BE2C (cell line): ENCODE measurements at regions not wholly inside any gene's neighbourhood (a gene's known extent, or its start where the extent isn't known, plus 50 kb on each side); places are given as distances from the start of the nearest gene placed in this dataset.

ENCODE experiments used
- DNase-seq: peaks from one replicate; pipeline ENCODE4 v3.0.0-alpha.2; 2020
- H3K27me3 ChIP-seq: fragments of 250-450 bp; sonication (Bioruptor Pico); 2 replicates; pipeline ENCODE4 v1.5.1; 2020; ENCODE audit warnings: mild to moderate bottlenecking
- H3K36me3 ChIP-seq: fragments of 250-450 bp; sonication (Bioruptor Pico); 2 replicates; pipeline ENCODE4 v1.5.1; 2020; ENCODE audit warnings: mild to moderate bottlenecking
- H3K4me1 ChIP-seq: fragments of 250-450 bp; sonication (Bioruptor Pico); 2 replicates; pipeline ENCODE4 v1.5.1; 2020
- H3K4me3 ChIP-seq: 2 replicates; pipeline ENCODE4 v1.5.1; 2011; ENCODE audit warnings: low read depth, low read length
- H3K9me3 ChIP-seq: fragments of 250-450 bp; sonication (Bioruptor Pico); 2 replicates; pipeline ENCODE4 v1.5.1; 2020
- TF ChIP-seq, protein P1 (sequence below): IDR thresholded peaks from 2 replicates; pipeline ENCODE4 v1.5.1; 2012; ENCODE audit warnings: mild to moderate bottlenecking, low read depth, low read length

DNA sequence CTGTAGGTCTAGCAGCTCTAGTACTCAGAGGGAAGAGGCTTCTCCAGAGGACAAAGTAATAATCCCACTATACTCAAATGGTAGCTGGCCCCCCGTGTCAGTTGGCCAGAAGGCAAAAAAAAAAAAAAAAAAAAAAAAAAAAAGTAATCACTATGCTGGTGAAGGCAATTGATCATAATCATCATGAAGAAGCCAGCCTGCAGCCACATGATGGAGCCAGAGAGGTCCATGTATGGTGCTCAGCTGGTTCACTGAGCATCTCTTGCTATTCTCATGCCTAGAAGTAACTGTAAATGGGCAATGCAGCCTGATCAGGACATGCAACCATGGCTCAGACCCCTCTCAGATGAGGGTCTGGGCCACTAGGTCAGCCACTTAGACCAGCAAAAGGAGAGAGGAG lies 378.8 kb downstream of the MED13L start:
- H3K27me3 ChIP-seq: peaks cover 21% of the 10 kb centered on the region
- TF ChIP-seq, protein P1, sequence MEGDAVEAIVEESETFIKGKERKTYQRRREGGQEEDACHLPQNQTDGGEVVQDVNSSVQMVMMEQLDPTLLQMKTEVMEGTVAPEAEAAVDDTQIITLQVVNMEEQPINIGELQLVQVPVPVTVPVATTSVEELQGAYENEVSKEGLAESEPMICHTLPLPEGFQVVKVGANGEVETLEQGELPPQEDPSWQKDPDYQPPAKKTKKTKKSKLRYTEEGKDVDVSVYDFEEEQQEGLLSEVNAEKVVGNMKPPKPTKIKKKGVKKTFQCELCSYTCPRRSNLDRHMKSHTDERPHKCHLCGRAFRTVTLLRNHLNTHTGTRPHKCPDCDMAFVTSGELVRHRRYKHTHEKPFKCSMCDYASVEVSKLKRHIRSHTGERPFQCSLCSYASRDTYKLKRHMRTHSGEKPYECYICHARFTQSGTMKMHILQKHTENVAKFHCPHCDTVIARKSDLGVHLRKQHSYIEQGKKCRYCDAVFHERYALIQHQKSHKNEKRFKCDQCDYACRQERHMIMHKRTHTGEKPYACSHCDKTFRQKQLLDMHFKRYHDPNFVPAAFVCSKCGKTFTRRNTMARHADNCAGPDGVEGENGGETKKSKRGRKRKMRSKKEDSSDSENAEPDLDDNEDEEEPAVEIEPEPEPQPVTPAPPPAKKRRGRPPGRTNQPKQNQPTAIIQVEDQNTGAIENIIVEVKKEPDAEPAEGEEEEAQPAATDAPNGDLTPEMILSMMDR: peak; percentile 21; the same call in 1 of the 2 replicates
- DNase-seq: no peak
- H3K4me1 ChIP-seq: no peaks in the 10 kb centered on the region
- H3K4me3 ChIP-seq: no peak overlapping the region
- no peaks in the 10 kb centered on the region for H3K9me3 ChIP-seq
- no peaks in the 10 kb centered on the region for H3K36me3 ChIP-seq

DNA sequence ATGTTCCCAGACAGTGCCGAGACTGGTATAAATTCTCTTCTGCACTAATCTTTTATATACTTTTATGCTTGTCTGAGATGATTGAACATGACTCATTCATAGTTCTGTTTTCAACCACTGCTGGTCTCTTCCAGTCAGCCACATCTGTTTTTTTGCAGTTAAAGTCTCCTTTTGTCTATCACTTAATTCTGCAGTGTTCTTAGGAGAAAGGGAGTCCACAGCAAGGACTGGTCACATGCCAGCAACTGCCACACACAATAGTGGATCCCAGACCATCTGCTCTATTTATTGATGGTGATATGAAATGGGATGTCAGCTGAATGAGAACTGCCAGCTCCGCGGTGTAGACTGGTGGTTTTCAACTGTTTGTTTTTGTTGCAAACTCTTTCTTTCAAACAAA lies 379.8 kb downstream of the MED13L start:
- TF ChIP-seq, protein P1: no peak
- no peaks in the 10 kb centered on the region for H3K9me3 ChIP-seq
- no peak overlapping the region for H3K4me3 ChIP-seq
- DNase-seq: no peak
- H3K27me3 ChIP-seq: peaks cover 15% of the 10 kb centered on the region
- H3K4me1 ChIP-seq: no peaks in the 10 kb centered on the region
- H3K36me3 ChIP-seq: no peaks in the 10 kb centered on the region

DNA sequence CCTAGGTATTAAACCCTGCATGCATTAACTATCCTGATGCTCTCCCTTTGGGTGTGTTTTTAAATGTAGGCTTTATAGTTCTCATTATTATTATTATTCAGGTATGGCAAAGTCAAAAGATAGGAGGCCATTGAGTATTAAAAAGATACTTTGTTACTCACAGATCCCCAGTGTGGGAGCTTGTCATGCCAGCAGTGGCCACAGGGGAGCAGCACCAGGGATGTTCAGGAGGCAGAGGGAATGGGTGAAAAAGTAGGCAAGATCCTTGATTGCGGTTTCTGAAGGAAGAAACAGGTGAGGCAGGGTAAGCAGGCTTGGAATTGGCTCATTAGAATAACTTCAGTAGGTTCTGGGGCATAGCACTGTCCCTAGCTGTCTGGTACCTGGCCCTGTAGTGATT lies 382.2 kb downstream of the MED13L start:
- Histone ChIP-seq H3K4me3 (no peak overlapping the region), H3K27me3 (peaks cover 8% of the 10 kb centered on the region), H3K9me3 (no peaks in the 10 kb centered on the region), H3K36me3 (no peaks in the 10 kb centered on the region), H3K4me1 (no peaks in the 10 kb centered on the region)
- peak; percentile 16 for DNase-seq
- TF ChIP-seq, protein P1: peak; percentile 56

DNA sequence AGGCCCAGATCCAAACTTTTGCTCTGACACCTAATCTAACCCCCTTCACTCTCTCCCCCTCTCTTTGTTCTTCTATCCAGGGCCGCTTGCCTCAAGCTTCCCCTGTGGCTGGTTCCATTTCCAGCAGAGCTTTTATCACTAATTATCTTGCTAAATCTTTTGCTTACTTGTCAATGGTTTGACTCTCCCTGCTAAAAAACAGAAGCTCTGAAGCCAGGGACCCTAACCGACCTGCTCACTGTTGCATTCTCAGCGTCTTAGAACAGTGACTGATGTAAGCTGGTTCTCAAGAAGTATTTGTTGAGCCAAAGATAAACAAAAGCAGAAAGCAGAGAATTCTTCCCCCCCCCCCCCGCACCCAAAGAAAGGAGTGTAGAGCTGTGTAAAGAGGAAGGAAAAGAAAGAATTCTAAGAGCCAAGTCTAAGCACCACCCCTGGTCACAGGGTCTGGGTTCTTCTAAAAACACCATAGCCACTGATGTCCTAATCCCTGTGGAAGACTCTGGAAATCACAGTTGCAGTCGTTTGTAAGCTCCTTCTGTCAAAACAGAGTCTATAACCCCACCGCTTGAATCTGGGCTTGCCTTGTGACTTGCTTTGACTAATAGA lies 385.8 kb downstream of the MED13L start:
- TF ChIP-seq, protein P1: no peak
- H3K4me1 ChIP-seq: no peaks in the 10 kb centered on the region
- no peak overlapping the region for H3K4me3 ChIP-seq
- H3K36me3 ChIP-seq: no peaks in the 10 kb centered on the region
- no peak for DNase-seq
- no peaks in the 10 kb centered on the region for H3K27me3 ChIP-seq
- H3K9me3 ChIP-seq: no peaks in the 10 kb centered on the region

DNA sequence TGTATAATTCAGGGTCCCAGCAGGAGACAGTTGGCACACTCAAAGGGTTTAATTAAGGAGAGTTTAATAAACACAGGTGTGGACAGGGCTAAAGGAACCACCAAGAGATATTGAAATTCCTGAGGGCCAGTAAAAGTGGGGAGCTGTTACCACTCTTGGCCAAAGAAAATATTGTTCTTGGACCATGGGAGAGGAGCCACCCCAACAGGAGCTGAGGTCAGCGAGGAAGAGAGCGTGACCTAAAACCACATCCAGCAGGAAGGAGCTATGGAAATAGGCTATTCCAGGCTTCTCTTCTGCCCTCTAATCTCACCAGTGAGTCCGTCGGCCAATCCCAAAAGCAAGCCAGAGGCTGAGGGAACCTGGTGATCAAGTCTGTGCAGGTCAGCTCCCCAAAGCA lies 390.8 kb downstream of the MED13L start:
- Histone ChIP-seq H3K36me3 (no peaks in the 10 kb centered on the region), H3K4me3 (no peak overlapping the region), H3K27me3 (peaks cover 8% of the 10 kb centered on the region; the same call in 1 of the 2 replicates), H3K4me1 (no peaks in the 10 kb centered on the region), H3K9me3 (no peaks in the 10 kb centered on the region)
- no peak for DNase-seq
- TF ChIP-seq, protein P1: no peak

DNA sequence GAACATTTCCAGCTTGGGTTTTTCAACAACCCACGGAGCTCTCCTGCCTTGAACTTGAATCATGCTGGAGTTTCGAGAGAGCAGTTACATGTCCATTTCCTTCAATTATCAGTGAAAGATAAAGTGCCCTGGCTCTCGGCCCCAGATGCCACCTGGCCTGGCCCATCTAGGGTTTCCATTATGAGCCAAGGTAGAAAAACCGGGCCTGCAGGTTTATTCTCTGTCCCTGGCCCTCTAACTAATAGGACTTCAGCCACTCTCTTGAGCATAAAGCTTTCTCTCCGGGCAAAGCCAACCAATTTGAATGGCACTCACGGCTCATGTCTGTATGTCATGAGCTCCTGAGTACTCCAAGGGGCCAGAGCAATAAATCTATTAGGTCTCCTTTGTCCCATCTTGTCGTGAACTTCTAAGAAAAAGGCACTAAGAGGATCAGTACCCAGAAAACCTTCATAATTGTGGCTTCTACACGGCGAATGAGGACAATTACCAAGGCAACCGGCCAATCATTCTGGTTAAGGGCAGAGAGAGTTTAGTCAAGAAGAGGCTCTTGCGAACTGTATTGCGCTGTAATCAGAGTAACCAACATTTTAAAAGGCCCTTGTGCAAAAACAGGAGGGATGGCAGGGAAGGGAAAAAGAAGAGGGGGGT lies 392.3 kb downstream of the MED13L start:
- H3K9me3 ChIP-seq: no peaks in the 10 kb centered on the region
- H3K4me1 ChIP-seq: no peaks in the 10 kb centered on the region
- H3K36me3 ChIP-seq: no peaks in the 10 kb centered on the region
- H3K27me3 ChIP-seq: peaks cover 8% of the 10 kb centered on the region; the same call in 1 of the 2 replicates
- TF ChIP-seq, protein P1: no peak
- no peak for DNase-seq
- no peak overlapping the region for H3K4me3 ChIP-seq
